K562 (cell line): ENCODE measurements at regions not wholly inside any gene's neighbourhood (a gene's known extent, or its start where the extent isn't known, plus 50 kb on each side); places are given as distances from the start of the nearest gene placed in this dataset.

Experiments used
- ARNT ChIP-seq, 2 experiments: fragments of 450-650 bp; IDR thresholded peaks; 2 replicates each; pipeline ENCODE4 v1.6.1; 2016; ENCODE audit warnings: mild to moderate bottlenecking in 1 of 2
- ATF3 ChIP-seq, 2 experiments: fragments of 450-650 bp in 1 of 2; sonication (generic) in 1 of 2; formaldehyde crosslinking in 1 of 2; IDR thresholded peaks in 1 of 2; conservative IDR thresholded peaks in 1 of 2; 2 replicates each; pipeline versions ENCODE4 v1.6.1 to v1.8.1; 2016 to 2023; ENCODE audit warnings: mild to moderate bottlenecking in 2 of 2, moderate library complexity in 2 of 2, inconsistent platforms in 1 of 2, missing genetic modification reagents in 1 of 2
- CREM ChIP-seq: IDR thresholded peaks from 2 replicates; pipeline ENCODE4 v1.6.1; 2014; ENCODE audit warnings: antibody characterized with exemption, low read depth
- CTCF ChIP-seq, 3 experiments: IDR thresholded peaks in 2 of 3; conservative IDR thresholded peaks in 1 of 3; 2 replicates each; pipeline ENCODE4 v1.5.1; 2011 to 2012; ENCODE audit warnings: low read length in 3 of 3, mild to moderate bottlenecking in 3 of 3, control low read depth in 2 of 3, improper control_type of control experiment in 1 of 3, inconsistent platforms in 1 of 3, low read depth in 1 of 3, mixed read lengths in 1 of 3, moderate library complexity in 1 of 3; ENCODE audit not compliant: insufficient read depth in 2 of 3
- EP300 ChIP-seq: IDR thresholded peaks from 2 replicates; pipeline ENCODE4 v1.6.1; 2012; ENCODE audit warnings: low read length, improper control_type of control experiment
- ETV1 ChIP-seq: fragments of 450-650 bp; conservative IDR thresholded peaks from 2 replicates; pipeline ENCODE4 v1.6.1; 2016; ENCODE audit warnings: missing genetic modification characterization, control low read depth, low read depth, missing compliant biosample characterization
- NFIC ChIP-seq: fragments of 450-650 bp; IDR thresholded peaks from 2 replicates; pipeline ENCODE4 v1.6.1; 2017; ENCODE audit warnings: mild to moderate bottlenecking, inconsistent platforms
- PHF21A ChIP-seq: fragments of 450-650 bp; IDR thresholded peaks from 2 replicates; pipeline ENCODE4 v1.6.1; 2017; ENCODE audit warnings: low read depth, borderline replicate concordance
- POLR2G ChIP-seq: fragments of 200-400 bp; formaldehyde crosslinking; IDR thresholded peaks from 2 replicates; pipeline ENCODE4 v1.6.1; 2017; ENCODE audit warnings: low read depth, mild to moderate bottlenecking, antibody characterized with exemption, low read length, moderate library complexity
- PTRF ChIP-seq: fragments of 450-650 bp; IDR thresholded peaks from 2 replicates; pipeline ENCODE4 v1.6.1; 2016; ENCODE audit warnings: mild to moderate bottlenecking, missing genetic modification characterization, missing compliant biosample characterization
- RCOR1 ChIP-seq, 2 experiments: IDR thresholded peaks; 2 replicates each; pipeline ENCODE4 v1.6.1; 2012; ENCODE audit warnings: low read depth in 2 of 2, low read length in 2 of 2, borderline replicate concordance in 1 of 2, improper control_type of control experiment in 1 of 2
- TFAP4 ChIP-seq: sonication (generic); formaldehyde crosslinking; IDR thresholded peaks from 2 replicates; pipeline ENCODE4 v1.8.0; 2022; ENCODE audit warnings: missing genetic modification reagents, mild to moderate bottlenecking, moderate library complexity, borderline replicate concordance
- THAP7 ChIP-seq: fragments of 250-450 bp; sonication (Bioruptor Pico); IDR thresholded peaks from 2 replicates; pipeline ENCODE4 v1.5.0; 2021

GRCh38 chr6:93581371-93581770 is 162.0 kb upstream of the EPHA7 start:
- TF ChIP-seq CTCF (IDR thresholded peaks at IDR 0.05 in 2 of 3, conservative IDR thresholded peaks at IDR 0.05 in 1 of 3; ENCODE audit: insufficient read depth in 2 of 3, low read depth in 1 of 3, low read length in 3 of 3) (no peak), RCOR1 (IDR thresholded peaks at IDR 0.05; ENCODE audit: borderline replicate concordance in 1 of 2, low read depth in 2 of 2, low read length in 2 of 2) (no peak), POLR2G (no peak), NFIC (no peak), ATF3 (IDR thresholded peaks at IDR 0.05) (no peak), ATF3 (CRISPR knock-in tag; conservative IDR thresholded peaks at IDR 0.05) (no peak), PTRF (tag) (no peak), ARNT (IDR thresholded peaks at IDR 0.05) (no peak), ETV1 (tag) (no peak), CREM (no peak), EP300 (no peak), TFAP4 (CRISPR knock-in tag) (no peak), PHF21A (no peak), THAP7 (CRISPR knock-in tag) (no peak)
